GM21423 (cell line): ENCODE measurements at regions not wholly inside any gene's neighbourhood (a gene's known extent, or its start where the extent isn't known, plus 50 kb on each side); places are given as distances from the start of the nearest gene placed in this dataset.
"Not testable (repeated sequence)": the region's sequence is repeated elsewhere in the genome, so short reads cannot be mapped to it uniquely, and the experiment has no call there.

ENCODE experiments used
- ATAC-seq: cut with Tn5 transposase; IDR thresholded peaks from one replicate; pipeline ENCODE4 v1.9.1; 2021; ENCODE audit warnings: mild to moderate bottlenecking, moderate library complexity; ENCODE audit not compliant: unreplicated experiment

- ATAC-seq = no peak
Measured at GRCh38 chr4:127523369-127523768, 109.4 kb upstream of the INTU start.

- ATAC-seq = no peak
Measured at GRCh38 chr4:127525608-127526007, 107.1 kb upstream of the INTU start.

GRCh38 chr4:127528302-127528701 is 104.5 kb upstream of the INTU start:
- no peak for ATAC-seq

GRCh38 chr4:127529879-127530278 is 102.9 kb upstream of the INTU start:
- not testable (repeated sequence) for ATAC-seq

GRCh38 chr4:127533028-127533700 is 99.6 kb upstream of the INTU start:
- ATAC-seq = no peak

GRCh38 chr4:127534041-127534825 is 98.5 kb upstream of the INTU start:
- no peak for ATAC-seq

GRCh38 chr4:127538016-127538415 is 94.7 kb upstream of the INTU start:
- ATAC-seq = no peak

- no peak for ATAC-seq
Measured at GRCh38 chr4:127540497-127541025, 92.2 kb upstream of the INTU start.

- no peak for ATAC-seq
Measured at GRCh38 chr4:127545271-127545670, 87.5 kb upstream of the INTU start.

- no peak for ATAC-seq
Measured at GRCh38 chr4:127548990-127549925, 83.5 kb upstream of the INTU start.

- ATAC-seq = no peak
Measured at GRCh38 chr4:127555106-127555505, 77.7 kb upstream of the INTU start.

GRCh38 chr4:127558088-127558487 is 74.7 kb upstream of the INTU start:
- ATAC-seq = no peak

GRCh38 chr4:127558489-127559407 is 74.0 kb upstream of the INTU start:
- no peak for ATAC-seq

- ATAC-seq = no peak
Measured at GRCh38 chr4:127559981-127560380, 72.8 kb upstream of the INTU start.

- ATAC-seq = no peak
Measured at GRCh38 chr4:127560755-127561154, 72.0 kb upstream of the INTU start.

GRCh38 chr4:127574643-127575042 is 58.1 kb upstream of the INTU start:
- ATAC-seq = no peak

GRCh38 chr4:127575888-127576287 is 56.9 kb upstream of the INTU start:
- no peak for ATAC-seq

GRCh38 chr4:127578491-127578890 is 54.3 kb upstream of the INTU start:
- ATAC-seq = no peak

GRCh38 chr4:127578967-127579366 is 53.8 kb upstream of the INTU start:
- no peak for ATAC-seq

- no peak for ATAC-seq
Measured at GRCh38 chr4:127579821-127580220, 52.9 kb upstream of the INTU start.
